Fibroblast of lung (primary cell): ENCODE measurements at regions not wholly inside any gene's neighbourhood (a gene's known extent, or its start where the extent isn't known, plus 50 kb on each side); places are given as distances from the start of the nearest gene placed in this dataset.

Experiments
- EZH2 ChIP-seq: IDR thresholded peaks from 2 replicates; pipeline ENCODE4 v1.5.1; 2012; ENCODE audit warnings: low read length, control low read depth, mild to moderate bottlenecking; ENCODE audit errors: missing control alignments
- TF ChIP-seq, protein P1 (sequence below), 2 donors: IDR thresholded peaks in 1 of 2; conservative IDR thresholded peaks in 1 of 2; 1 replicate in 1 of 2; 2 replicates in 1 of 2; pipeline ENCODE4 v1.5.1; 2011 to 2012; ENCODE audit warnings: low read length in 2 of 2, control low read depth in 1 of 2, inconsistent platforms in 1 of 2, low read depth in 1 of 2, mild to moderate bottlenecking in 1 of 2

DNA sequence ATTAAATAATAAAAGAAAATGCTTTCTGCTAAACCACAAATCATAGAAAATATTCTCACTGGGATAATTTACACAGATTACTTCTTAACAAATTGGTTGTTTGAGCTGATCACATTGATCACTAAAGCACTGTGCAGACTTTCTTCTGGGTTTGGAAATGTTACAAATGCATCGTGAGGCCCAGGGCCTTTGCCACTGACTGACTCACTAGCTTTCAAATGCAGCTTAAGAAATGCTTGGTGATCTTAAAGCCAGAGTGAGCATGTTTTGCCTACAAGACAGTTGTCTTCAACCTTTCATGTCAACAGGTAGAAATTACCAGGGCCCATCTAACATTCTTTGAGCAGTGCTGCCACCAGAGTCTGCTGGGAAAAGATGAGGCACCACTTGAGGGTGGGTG, 252.3 kb upstream of the ADRA1B start:
- TF ChIP-seq, protein P1, sequence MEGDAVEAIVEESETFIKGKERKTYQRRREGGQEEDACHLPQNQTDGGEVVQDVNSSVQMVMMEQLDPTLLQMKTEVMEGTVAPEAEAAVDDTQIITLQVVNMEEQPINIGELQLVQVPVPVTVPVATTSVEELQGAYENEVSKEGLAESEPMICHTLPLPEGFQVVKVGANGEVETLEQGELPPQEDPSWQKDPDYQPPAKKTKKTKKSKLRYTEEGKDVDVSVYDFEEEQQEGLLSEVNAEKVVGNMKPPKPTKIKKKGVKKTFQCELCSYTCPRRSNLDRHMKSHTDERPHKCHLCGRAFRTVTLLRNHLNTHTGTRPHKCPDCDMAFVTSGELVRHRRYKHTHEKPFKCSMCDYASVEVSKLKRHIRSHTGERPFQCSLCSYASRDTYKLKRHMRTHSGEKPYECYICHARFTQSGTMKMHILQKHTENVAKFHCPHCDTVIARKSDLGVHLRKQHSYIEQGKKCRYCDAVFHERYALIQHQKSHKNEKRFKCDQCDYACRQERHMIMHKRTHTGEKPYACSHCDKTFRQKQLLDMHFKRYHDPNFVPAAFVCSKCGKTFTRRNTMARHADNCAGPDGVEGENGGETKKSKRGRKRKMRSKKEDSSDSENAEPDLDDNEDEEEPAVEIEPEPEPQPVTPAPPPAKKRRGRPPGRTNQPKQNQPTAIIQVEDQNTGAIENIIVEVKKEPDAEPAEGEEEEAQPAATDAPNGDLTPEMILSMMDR (conservative IDR thresholded peaks at IDR 0.05 in 1 of 2, IDR thresholded peaks at IDR 0.05 in 1 of 2; ENCODE audit: low read depth in 1 of 2, low read length in 2 of 2) = no peak
- TF ChIP-seq EZH2 = no peak
